ENCODE measurements at regions not wholly inside any gene's neighbourhood (a gene's known extent, or its start where the extent isn't known, plus 50 kb on each side); places are given as distances from the start of the nearest gene placed in this dataset.

- TF ChIP-seq CTCF (IDR thresholded peaks at IDR 0.05) (no peak), POLR2A (IDR thresholded peaks at IDR 0.05) (no peak)
These were observed 366.4 kb downstream of the INHBA start for GRCh38 chr7:41336455-41336952.
